HEK293 (cell line): ENCODE measurements at regions not wholly inside any gene's neighbourhood (a gene's known extent, or its start where the extent isn't known, plus 50 kb on each side); places are given as distances from the start of the nearest gene placed in this dataset.

Experiments used
- ATF2 ChIP-seq: fragments of 450-650 bp; formaldehyde crosslinking; IDR thresholded peaks from 2 replicates; pipeline ENCODE4 v1.5.1; 2016; ENCODE audit warnings: missing biosample characterization, missing genetic modification characterization, low read depth
- CTCF ChIP-seq: fragments of 450-650 bp; formaldehyde crosslinking; IDR thresholded peaks from 2 replicates; pipeline ENCODE4 v1.5.1; 2016; ENCODE audit warnings: missing biosample characterization, missing genetic modification characterization
- REST ChIP-seq: fragments of 450-650 bp; formaldehyde crosslinking; IDR thresholded peaks from 2 replicates; pipeline ENCODE4 v1.5.1; 2016; ENCODE audit warnings: missing biosample characterization, missing genetic modification characterization
- TCF7L2 ChIP-seq: IDR thresholded peaks from 2 replicates; pipeline ENCODE4 v1.6.1; 2011; ENCODE audit warnings: low read depth, mild to moderate bottlenecking, inconsistent platforms, low read length, moderate library complexity, borderline replicate concordance
- ZNF10 ChIP-seq: fragments of 450-650 bp; formaldehyde crosslinking; IDR thresholded peaks from 2 replicates; pipeline ENCODE4 v1.5.1; 2017; ENCODE audit warnings: missing biosample characterization, missing genetic modification characterization
- ZNF146 ChIP-seq: fragments of 450-650 bp; formaldehyde crosslinking; IDR thresholded peaks from 2 replicates; pipeline ENCODE4 v1.5.1; 2016; ENCODE audit warnings: missing biosample characterization, missing genetic modification characterization
- ZNF324 ChIP-seq: fragments of 450-650 bp; formaldehyde crosslinking; IDR thresholded peaks from 2 replicates; pipeline ENCODE4 v1.5.1; 2016; ENCODE audit warnings: missing biosample characterization, missing genetic modification characterization
- ZNF350 ChIP-seq: fragments of 450-650 bp; formaldehyde crosslinking; IDR thresholded peaks from 2 replicates; pipeline ENCODE4 v1.5.0; 2017; ENCODE audit warnings: missing biosample characterization, mild to moderate bottlenecking, missing genetic modification characterization
- ZNF510 ChIP-seq: fragments of 450-650 bp; formaldehyde crosslinking; IDR thresholded peaks from 2 replicates; pipeline ENCODE4 v1.5.1; 2018; ENCODE audit warnings: mild to moderate bottlenecking, missing genetic modification characterization, missing biosample characterization; ENCODE audit not compliant: insufficient replicate concordance
- ZNF513 ChIP-seq: fragments of 450-650 bp; IDR thresholded peaks from 2 replicates; pipeline ENCODE4 v1.5.1; 2018; ENCODE audit warnings: missing biosample characterization, missing genetic modification characterization
- ZNF639 ChIP-seq: fragments of 450-650 bp; formaldehyde crosslinking; IDR thresholded peaks from 2 replicates; pipeline ENCODE4 v1.5.1; 2016; ENCODE audit warnings: missing biosample characterization, missing genetic modification characterization
- ZSCAN5A ChIP-seq: fragments of 450-650 bp; formaldehyde crosslinking; IDR thresholded peaks from 2 replicates; pipeline ENCODE4 v1.5.1; 2016; ENCODE audit warnings: missing biosample characterization, missing genetic modification characterization

- TF ChIP-seq REST (no peak), ZNF510 (tag by site-specific recombination) (no peak), ZNF10 (tag by site-specific recombination) (no peak), ZNF639 (tag by site-specific recombination) (no peak), ZNF350 (tag by site-specific recombination) (no peak), ZNF513 (tag by site-specific recombination) (no peak), CTCF (tag by site-specific recombination) (no peak), ZSCAN5A (tag by site-specific recombination) (no peak), ZNF146 (no peak), ATF2 (no peak), ZNF324 (tag by site-specific recombination) (no peak), TCF7L2 (no peak)
These were observed 77.7 kb upstream of the GPR149 start for GRCh38 chr3:154507727-154508126.
